Hematopoietic multipotent progenitor cell treated with erythropoietin and hydrocortisone succinate and interleukin-3 and kit ligand, for 4 days (in vitro differentiated cells): ENCODE measurements at regions not wholly inside any gene's neighbourhood (a gene's known extent, or its start where the extent isn't known, plus 50 kb on each side); places are given as distances from the start of the nearest gene placed in this dataset.
"Not testable (repeated sequence)": the region's sequence is repeated elsewhere in the genome, so short reads cannot be mapped to it uniquely, and the experiment has no call there.

Source experiments
- DNase-seq: peaks from one replicate; pipeline ENCODE4 v3.0.0-alpha.2; 2015

DNA sequence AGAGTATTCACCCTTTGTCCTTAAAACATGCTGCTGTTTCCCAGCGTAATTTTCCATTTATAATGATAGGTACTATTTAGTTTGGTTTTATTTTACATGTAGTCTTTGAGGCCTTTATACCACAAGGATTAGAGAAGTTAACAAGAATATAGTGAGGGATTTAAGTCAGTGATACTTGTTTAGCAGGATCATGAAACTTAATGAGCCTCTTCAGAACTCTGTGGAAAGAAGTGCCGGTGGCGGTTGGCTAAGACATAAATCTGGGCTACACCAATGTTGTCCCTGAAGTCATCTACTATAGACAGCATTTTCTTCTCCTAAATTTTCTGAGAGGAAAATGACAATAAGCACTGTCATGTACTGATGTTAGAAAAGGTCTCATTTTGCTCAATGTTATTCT, 1226.0 kb upstream of the SEL1L start:
- DNase-seq = no peak

- DNase-seq = no peak
Measured at GRCh38 chr14:82766123-82766522, 1232.5 kb upstream of the SEL1L start.

- DNase-seq = no peak
Measured at GRCh38 chr14:82766996-82767395, 1233.3 kb upstream of the SEL1L start.

DNA sequence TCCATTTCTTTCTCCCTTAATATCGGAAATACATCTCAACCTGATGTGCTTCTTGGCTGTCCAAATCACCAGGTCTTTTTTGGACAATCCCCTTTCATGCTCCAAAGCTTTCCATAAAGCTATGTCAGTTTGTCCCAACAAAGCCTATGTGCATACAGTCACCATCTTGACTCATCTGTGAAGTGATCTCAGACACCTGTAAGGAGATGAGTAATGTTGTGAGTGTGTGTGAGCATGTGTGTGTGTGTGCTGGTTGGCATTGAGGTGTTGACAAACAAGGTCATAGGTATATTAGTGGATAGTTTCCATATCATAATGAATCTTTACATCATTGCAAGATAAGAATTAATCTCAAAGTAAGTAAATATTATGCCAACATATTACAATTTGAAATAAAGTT, 1243.3 kb upstream of the SEL1L start:
- no peak for DNase-seq

DNA sequence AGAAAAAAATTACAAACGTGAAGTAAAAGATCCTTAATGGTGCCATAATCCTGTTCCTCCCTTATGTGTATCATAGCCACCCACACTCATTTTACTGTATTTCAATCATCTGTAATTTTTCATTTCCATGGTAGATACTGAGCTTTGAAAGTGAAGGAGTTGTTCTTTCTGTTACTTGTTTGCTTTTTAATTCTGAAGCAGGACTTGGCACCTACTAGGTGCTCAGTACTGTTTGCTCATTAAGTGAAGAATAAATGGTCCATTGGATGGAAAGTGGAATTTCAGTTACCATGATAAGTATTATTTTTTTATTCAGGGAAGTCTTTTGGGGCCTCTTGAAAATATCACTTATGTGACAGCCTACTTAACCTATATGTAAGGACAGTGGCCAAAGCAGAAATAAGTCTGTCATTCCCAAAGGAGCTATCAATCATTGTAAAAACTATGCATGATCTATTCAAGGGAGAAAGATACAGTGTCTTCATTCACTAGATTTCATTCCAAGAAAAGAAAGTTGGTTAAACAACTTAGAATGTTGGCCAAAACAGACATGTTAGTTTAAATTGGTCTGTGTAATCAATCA, 1244.4 kb upstream of the SEL1L start:
- DNase-seq = no peak

GRCh38 chr14:82778601-82779000, 1244.9 kb upstream of the SEL1L start:
- DNase-seq = no peak

GRCh38 chr14:82779301-82779700, 1245.6 kb upstream of the SEL1L start:
- no peak for DNase-seq

DNA sequence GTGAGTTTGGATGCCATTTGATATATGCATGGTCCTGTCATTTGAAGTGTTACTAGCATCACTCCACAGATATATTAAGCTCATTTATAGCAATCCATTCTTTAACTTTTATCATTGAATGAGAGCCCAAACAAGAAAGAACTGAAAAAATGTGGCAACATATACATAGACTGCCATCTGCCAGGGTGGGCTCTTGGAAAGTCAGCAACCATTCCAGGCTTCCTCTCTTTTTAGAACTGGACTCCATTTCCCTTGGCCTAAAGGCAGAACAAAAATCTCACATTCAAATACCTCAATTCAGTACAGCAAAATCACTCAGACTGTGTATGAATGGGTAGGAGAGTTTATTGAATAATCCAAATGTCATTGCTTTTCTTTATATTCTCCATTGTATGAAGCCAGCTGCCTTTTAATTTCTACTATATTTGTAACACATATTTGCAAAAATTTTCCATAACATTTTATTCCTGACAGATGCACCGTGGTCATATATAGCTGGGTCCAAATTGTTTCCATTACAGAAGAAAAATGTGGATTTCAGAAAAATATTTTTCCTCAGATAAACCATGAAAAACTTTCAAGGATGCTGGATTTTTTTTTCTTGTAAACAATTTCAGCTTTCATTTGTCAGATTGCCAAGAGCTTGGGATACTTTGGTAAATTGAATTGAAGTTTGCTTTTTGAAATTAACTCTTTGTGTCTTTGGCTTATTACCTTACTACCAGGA, 1252.3 kb upstream of the SEL1L start:
- DNase-seq = no peak

DNA sequence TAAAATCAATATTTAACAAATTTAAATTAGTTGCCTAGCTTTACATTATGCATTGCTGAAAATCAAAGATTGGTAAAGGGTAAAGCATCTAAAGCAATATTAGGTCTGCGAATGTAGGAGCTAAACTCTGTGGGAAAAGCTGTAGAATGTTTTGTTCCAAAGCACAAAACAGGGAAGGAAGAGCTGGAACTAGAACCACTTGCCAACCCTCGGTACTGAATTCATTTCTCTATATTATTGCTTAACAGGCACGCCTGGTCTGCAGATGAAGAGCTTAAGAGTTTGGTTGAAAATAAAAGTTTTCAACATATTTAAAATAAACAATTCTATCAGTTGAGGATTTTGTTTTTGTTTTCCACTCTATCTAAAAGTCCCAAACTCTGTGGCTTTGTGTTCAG, 1252.8 kb upstream of the SEL1L start:
- DNase-seq = no peak

DNA sequence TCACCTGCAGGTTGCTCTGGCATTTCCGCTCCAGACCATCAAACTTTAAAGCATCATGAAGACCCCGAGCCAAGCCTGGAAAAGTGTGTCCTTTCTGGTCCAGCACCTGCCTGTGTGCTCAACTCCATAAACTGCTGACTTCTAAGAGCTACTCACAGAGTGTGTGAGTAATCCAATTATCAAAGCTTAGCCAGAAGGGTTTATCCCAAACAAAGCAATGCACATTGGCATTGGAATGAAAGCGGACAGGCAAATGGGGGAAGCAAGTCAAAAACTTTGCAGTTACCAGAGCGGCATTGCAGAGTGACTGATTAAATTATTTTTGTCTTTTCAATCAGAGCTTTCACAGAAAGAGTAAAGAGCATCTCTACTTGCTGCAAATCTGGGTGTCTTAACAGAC, 1262.4 kb upstream of the SEL1L start:
- DNase-seq = no peak

DNA sequence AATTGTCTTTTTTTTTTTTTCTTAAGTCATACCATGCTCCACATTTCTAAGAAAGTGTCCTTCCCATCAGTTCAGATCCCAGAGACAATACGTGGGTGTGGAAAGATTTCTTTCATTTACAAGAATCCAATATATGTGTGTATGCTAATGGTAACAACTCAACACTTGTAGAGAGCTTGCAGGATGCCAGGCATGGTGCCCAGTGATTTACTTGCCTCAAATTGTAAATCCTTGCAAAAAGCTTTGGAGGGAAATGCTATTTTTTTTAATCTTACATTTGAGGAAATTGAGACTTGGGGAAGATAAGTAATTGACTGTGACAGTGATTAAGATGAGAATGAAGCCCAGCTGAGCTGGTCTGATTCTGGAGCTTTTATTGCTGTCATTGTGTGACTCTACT, 1264.6 kb upstream of the SEL1L start:
- DNase-seq = no peak

GRCh38 chr14:82805892-82806825, 1272.5 kb upstream of the SEL1L start:
- DNase-seq = no peak

DNA sequence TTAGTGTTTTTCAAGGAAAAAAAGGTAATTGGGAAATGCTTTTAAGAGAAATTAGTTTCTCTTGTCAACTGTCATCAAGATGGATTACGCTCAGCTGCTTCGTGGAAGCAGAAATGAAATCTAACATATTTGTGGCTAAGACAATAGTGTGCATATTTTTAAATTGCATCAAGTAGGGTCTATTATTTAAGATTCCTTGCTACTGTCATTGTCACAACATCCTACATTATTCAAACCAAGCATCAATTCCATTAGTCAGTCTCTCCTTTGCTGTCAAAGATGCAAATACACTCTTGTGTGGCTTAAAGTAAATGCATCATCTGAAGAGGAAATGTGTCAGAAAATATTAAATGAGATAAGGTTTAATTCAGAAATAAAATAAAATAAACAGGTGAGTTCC, 1277.6 kb upstream of the SEL1L start:
- no peak for DNase-seq

DNA sequence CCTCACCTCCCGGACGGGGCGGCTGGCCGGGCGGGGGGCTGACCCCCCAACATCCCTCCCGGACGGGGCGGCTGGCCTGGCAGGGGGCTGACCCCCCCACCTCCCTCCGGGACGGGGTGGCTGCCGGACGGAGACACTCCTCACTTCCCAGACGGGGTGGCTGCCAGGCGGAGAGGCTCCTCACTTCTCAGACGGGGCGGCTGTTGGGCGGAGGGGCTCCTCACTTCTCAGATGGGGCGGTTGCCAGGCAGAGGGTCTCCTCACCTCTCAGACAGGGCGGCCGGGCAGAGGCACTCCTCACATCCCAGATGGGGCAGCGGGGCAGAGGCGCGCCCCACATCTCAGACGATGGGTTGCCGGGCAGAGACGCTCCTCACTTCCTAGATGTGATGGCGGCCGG, 1280.7 kb upstream of the SEL1L start:
- not testable (repeated sequence) for DNase-seq

- no peak for DNase-seq
Measured at GRCh38 chr14:82830596-82830995, 1296.9 kb upstream of the SEL1L start.

GRCh38 chr14:82836256-82836950, 1302.8 kb upstream of the SEL1L start:
- no peak for DNase-seq

- peak; percentile 9 for DNase-seq
Measured at GRCh38 chr14:82837611-82838140, 1304.0 kb upstream of the SEL1L start.

DNA sequence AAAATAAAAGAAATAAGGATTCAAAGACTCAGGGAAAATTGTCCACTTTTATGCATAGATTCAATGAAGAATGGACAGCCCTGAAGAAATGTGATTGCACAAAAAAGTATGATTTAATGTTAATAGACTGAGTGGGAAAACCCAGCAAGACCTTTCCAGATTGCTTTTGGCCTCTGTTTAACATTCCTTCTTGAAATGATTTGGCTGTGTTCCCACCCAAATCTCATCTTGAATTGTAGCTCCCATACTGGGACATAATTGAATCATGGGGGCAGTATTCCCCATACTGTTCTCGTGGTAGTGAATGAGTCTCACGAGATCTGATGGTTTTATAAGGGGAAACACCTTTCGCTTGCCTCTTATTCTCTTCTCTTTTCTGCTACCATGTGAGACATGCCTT, 1316.9 kb upstream of the SEL1L start:
- no peak for DNase-seq

DNA sequence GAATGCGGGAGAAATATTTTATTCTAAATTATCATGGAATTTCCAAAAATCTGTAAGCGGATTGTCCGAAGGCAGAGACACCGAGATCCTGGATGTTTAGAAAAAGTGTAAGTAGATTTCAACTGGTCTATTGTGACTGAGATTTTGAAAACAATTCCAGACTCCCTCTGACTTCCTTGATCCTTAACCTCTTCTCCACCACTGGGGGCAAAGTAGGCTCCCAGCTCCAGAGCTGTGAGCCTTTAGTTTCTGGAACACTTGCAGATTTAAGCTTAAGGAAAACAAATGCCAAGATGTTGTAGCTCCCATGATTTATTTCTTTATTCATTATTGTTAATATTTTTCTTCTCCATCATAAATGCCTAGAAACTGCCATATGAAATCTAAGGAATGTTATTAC, 1320.5 kb upstream of the SEL1L start:
- DNase-seq = no peak

GRCh38 chr14:82854901-82855300, 1321.2 kb upstream of the SEL1L start:
- DNase-seq = no peak

GRCh38 chr14:82855912-82856391, 1322.3 kb upstream of the SEL1L start:
- DNase-seq = peak; percentile 49

DNA sequence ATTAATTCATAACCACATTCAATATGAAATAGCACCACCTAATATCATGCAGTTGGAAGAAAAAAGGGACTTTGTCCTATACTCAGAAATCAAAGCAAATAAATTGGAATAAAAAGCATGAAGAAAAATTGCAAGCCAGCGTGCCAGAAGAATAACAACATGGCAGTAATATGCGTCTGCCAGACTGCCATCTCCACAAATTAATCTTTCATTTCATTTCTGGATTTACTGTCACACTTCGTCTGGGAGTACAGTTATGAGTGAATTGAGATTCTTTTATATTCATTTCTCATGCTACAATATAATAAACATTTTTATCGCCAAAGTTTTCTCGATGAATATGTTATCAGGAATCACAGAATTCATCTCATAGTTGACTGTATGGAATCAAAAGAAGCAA, 1327.7 kb upstream of the SEL1L start:
- DNase-seq = no peak

DNA sequence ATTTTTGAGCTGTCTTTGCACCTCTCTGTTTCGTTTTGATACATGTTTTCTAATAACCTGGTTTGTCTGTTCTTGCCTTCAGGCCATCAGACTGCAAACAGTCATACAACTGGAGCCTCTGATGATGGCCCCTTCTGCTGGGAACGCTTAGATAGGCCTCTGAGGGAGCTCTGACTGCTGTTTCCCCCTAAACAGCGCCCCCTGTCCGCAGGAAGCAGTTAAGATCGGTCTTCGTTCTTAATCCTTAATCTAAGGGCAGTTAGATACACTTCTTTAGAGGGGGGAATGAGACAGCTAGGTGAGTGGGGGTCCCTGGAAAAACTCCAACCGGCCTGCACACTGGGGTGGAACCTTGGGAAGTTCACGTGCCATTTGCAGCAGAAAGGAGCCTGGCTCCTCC, 1338.8 kb upstream of the SEL1L start:
- peak; percentile 21 for DNase-seq
